NCI-H82 treated with DMSO at 0.1 percent for 48 hours (cell line): ENCODE measurements at regions not wholly inside any gene's neighbourhood (a gene's known extent, or its start where the extent isn't known, plus 50 kb on each side); places are given as distances from the start of the nearest gene placed in this dataset.
"Not testable (repeated sequence)": the region's sequence is repeated elsewhere in the genome, so short reads cannot be mapped to it uniquely, and the experiment has no call there.

ENCODE experiments used
- DNase-seq: peaks from one replicate; lab custom pipeline; 2025; ENCODE audit not compliant: unreplicated experiment; lab: John Stamatoyannopoulos, UW

DNA sequence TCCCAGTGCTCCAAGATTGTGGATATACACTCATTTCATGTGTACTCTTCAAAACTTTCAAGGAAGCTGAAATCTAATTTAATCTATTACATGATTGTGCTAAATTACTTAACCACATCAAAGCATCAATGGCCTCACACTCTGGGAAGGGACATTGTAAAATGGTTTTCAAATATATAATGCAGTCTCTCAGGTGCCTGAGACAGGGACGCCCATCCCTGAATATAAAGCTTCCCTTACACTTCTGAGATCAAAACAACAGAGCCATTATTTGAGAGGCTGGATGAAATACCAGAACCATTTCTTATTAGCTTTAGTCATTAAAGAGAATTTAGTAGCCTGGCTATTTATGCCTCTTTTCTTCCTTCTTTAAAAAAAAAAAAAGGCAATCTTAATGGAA, 259.2 kb upstream of the NFIA start:
- DNase-seq, result no peak

DNA sequence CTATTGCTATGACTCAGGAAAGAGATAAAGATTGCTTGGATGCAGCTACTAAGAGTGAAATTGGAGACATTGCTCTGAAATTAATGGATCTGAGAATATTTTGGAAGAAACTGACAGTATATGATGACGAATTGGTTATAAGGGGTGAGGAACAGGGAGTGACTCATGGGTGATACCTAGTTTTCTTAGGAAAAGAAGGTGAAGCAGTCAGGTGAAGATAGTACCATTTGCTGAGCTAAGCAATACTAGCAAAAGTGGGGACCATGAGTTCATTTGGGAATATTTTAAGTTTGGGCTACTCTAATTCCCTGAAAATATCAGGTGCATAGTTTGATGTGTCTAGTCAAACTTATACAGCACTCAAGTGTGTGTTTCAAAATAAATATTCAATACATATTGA, 260.1 kb upstream of the NFIA start:
- DNase-seq, result no peak

DNA sequence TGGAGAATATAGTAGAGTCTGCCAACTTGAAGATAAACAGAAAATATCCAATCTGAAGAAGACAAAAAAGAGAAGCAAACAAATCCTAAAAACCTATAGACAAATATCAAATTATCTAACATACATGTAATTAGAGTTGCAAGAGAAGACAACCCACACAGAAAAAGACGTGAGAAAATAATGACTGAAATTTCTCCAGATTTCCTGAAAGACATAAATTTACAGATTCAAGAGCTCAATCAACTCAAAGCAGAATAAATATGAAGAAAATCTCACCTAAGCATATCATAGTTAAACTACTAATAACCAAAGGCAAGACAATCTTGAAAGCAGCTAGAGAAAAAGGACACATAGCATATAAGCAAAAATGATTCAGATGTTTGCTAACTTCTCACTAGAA, 261.2 kb upstream of the NFIA start:
- DNase-seq, result no peak

DNA sequence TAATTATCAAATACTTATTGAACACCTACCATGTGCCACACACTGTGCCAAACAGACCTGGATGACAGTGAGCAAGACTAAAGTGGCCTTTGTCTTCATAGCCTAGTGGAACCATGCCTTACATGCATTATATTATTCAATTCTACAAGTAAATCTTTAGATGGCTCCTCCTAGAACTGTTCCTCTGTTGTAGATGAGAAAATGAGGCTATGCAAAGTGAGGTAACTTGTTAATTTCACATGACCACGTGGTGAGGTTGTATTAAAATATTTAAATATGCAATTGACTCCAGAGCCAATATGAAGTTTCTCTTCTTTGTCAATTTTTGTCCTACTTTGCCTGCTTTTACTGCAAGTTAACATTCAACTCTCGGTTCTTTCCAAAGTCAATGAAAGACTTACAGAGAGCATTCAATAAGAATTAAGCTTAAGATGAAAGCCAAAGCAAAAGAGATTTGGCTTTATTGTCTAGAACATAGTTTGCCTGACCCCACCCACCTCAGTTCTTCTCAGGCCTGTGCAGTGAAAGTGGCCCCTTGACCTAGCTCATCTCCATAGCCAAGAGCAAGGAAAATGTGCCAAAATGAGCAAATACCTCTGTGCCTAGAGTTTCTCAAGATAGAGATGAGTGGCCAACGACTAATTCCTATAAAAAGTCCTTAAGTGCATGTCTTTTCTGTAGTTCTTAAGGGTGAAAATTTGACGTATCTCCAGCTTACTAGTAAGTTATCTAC, 263.2 kb upstream of the NFIA start:
- DNase-seq, result no peak

DNA sequence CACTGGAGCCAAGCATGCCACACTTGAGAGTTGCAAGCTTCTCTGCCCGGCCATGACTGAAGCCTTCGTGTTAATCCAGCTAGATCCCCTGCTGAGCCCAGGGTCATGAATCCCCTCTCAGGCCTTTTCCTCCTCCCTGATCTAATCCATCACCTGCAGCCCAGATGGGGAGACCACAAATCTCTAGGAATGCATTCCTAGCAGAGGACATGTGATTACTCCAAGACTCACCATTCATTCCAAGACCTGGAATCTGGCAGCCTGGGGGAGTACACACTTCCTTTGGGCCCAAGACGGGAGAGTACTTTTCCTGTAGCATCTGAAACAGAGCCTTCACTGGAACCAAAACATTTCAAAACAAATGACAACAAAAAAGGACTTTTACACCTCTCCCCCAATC, 269.3 kb upstream of the NFIA start:
- no peak for DNase-seq

DNA sequence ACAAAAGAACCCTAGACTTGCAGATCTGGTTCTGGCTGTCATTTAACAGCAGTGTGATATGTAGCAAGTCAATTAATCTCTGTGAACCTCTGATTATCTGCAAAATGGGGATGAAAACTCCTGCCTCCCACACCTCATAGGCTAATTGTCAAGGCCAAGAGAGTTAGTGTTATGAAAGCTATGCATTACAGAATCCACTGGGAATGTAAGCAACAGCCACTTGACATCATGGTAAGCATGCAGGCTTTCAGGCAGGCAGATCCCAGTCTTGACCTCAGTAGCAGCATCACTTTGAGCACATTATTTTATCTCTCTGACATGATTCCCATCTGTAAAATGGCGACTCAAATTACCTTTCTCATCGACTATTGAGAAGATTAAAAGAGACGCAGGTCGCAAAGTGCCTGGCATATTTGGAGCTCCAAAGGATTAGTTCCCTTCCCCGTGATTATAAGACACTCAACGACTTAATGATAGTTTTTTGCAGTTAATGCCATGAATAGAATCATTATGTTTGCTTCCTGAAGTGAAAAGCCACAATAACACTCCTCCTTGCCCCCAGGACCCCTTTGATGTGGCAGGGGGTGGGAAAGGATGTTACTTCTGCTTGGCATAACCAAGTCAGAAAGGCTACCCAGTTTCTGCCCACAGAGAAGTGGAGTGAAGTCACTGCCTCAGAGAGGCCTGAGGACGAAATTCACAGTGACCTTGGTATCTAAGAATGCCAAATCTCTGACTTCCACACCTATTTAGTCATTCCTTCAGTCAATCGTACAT, 273.0 kb upstream of the NFIA start:
- DNase-seq, result no peak

DNA sequence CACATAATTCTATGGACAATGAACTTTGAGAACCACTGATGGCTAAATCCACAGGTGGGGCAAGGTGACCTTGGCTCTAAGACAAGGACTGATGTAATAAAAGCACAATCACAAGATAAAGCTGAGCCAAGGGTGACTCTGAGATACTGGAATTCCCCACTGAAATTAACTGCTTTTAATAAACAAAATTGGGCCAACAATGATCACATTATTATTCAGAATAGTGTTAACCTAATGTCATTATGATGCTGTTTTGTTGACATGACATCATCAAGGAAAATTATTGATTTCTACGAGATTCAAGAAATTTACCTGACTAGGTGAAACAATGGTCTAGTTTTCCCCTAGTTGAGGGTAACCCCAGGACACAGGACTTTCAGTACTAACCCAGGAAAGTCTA, 273.7 kb upstream of the NFIA start:
- DNase-seq, result no peak

DNA sequence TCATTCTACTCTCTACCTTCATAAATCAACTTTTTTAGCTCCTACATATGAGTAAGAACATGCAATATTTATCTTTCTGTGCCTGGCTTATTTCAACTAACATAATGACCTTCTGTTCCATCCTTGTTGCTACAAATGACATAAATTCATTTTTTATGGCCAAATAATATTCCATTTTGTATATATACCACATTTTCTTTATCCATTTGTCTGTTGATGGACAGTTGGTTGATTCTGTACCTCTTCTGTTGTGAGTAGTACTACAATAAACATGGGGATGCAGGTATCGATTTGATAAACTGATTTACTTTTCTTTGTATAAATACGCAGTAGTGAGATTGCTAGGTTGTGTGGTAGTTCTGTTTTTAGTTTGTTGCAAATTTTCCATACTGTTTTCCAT, 279.5 kb upstream of the NFIA start:
- no peak for DNase-seq

DNA sequence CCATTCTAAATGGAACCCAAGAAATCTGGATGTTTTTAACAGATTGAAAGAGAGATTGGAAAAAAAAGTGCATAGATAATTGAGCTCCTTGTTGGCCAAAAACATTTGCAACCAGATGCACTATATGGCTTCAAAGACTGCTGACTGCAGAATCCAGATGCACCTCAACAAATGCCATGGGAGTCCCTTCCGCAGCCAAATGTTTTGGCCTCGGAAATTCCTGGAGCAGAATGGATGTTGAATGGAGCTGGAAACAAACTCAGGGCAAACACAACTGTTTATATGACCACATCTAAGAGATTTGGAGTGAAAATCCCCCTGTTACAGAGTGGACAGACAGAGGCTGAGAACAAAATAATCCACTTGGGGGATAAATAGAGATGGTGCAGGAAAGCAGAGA, 285.0 kb upstream of the NFIA start:
- DNase-seq, result no peak

DNA sequence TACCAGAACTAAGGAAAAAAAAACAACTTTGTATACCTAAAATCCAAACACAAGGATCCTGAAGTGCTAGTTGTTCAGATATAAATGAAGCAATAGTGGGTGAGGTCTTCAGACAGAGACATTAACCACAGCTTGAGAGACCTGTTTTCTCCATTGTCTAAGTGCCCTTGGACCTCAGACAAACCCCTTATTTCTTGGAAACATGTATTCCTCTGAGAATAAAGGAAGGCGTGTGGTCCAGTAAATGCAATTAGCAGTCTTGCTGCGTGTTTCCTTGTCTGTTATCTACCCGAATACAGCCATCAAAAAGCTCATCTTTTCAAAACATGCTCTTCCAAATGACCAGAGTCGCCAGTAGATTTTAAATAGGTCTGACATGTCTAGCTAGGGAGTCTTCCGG, 291.1 kb upstream of the NFIA start:
- no peak for DNase-seq

DNA sequence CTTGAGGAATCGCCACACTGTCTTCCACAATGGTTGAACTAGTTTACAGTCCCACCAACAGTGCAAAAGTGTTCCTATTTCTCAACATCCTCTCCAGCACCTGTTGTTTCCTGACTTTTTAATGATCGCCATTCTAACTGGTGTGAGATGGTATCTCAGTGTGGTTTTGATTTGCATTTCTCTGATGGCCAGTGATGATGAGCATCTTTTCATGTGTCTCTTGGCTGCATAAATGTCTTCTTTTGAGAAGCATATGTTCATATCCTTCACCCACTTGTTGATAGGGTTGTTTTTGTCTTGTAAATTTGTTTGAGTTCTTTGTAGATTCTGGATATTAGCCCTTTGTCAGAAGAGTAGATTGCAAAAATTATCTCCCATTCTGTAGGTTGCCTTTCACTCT, 309.3 kb upstream of the NFIA start:
- not testable (repeated sequence) for DNase-seq

DNA sequence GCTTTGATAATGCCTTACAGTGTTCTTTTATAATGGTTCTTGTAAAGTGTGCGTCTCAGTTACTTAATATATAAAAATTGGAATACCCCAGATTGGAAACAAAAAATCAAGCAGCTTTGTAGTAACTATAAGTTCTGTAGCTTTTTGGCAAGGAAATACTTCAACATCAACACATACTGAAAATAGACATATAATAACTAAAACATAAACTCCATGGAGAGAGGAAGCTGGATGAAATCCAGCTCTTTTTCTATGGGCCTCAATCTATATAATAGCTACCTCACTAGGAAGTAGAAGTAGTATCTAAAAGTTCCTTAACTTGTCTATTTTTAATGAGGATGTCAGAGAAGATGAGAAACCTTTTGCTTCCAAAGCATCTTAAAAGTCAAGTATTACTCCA, 313.3 kb upstream of the NFIA start:
- no peak for DNase-seq

DNA sequence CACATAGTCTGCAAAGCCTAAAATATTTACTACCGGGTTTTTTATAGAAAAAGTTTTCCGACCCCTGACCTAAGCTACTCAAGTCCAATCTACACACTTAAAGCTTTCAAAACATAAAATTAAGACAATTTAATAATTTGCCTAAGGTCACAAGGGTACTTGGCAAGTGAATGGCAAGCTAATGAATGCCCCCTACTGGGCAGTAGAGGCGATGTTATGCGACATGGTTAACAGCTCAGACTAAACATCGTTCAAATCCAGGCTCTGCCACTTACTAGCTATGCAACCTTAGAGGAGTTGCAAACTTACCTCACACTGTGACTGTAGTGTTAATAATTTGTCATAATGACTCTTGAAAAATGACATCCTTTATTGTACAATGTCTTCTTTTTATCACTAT, 317.2 kb upstream of the NFIA start:
- DNase-seq, result peak; percentile 35

DNA sequence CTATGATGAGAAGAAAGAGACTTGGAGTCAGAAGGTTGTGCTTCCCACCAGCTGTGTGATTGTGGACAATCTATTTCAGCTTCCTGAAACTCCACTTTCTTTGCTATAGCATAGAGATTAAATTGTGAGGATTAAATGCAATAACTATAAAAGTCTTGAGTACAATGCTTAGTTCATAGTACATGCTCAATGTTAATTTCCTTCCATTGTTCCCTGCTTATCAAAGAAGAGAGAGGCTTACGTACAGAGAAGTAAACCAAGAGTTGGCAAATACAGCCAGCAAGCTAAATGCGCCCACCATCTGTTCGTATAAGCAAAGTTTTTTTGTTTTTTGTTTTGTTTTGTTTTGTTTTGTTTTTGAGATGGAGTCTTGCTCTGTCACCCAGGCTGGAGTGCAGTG, 317.9 kb upstream of the NFIA start:
- no peak for DNase-seq

DNA sequence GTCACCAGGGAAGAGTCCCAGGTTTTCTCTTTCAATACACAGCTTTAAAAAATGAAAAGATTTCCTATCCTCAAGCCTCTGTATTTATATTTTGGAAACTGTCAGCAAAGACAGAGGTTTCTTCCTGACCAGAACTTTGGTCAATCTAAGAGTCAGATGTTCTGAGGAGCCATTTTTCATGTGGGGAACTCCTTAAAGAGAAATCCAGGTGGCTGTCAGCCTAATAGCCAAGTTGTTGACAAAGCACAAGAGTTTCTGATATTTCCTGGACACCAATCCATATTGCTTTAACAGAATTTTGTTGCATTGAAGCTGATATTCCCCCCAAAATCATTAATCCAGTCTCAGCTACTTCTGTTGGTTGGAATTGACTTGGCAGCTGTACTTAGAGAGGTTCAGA, 318.6 kb upstream of the NFIA start:
- DNase-seq, result no peak

DNA sequence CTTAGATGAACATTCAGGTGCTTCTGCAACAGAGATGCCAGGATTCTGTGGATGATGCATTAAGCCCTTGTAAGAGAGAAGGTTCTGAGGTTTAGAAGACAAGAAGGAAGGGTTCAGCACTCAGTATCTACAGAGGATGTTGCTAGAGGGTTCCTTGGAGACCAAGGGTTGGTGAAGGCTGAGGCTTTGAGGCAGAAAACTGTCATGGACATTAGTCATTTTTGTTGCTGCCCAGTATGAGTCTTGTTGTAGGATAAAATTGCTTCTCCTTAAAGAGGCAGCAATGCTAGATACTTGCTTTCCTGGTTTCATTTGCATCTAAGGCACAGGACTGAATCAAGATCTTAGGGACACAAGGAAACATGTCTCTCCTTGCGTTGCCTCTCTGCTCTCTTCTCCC, 319.4 kb upstream of the NFIA start:
- DNase-seq, result no peak

DNA sequence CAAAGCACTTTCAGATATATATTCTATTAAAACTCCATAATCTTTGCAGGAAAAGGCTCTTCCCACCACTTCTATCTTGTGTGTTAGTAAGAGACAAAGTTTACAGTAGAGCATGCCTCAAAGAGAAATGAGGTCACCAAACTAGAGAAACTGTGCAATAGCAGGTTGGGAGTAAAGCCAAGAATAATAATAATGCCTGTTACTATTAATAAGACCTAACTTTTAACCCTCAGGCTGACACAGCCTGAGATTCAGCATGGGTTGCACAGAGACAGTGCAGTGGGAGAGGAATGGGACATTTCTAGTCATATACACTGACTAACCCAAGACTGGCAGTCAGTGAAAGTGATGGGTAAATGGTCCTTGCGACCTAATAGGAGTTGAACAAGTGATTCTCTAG, 320.2 kb upstream of the NFIA start:
- DNase-seq, result no peak

DNA sequence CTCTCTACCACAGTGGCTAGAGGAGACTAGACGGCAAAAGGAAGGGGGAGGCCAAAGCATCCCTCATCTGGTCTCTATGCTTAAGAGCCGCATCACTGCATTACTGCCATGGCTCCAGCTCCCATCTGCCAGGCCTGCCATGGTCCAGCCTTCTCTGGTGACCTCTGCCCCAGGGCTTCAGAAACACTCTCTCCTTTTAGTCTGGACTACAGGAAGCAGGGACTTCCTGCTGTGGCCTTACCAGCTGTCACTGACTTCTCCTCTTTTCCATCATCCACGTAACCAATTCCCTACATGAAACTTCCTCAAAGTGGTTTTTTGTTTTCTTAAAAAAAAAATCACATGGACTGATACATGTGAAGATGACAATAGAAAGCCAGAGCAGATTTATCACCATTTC, 323.1 kb upstream of the NFIA start:
- DNase-seq, result no peak

DNA sequence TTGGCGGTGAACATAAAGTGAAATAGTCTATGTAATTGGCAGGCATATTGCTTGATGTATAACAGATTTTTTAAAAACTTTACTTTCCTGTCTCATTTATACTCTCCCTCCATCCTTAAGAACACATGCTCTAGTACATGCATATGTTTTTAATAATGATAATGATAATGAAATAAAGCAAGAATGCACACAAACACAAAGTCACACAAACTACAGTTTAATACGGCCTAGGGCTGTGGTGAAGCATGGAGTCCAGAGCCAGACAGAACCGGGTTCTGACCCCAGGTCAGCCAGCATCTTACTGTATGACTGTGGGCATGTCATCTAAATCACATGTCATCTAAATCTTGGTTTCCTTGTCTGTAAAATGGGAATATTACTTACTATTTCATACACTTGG, 324.9 kb upstream of the NFIA start:
- no peak for DNase-seq

DNA sequence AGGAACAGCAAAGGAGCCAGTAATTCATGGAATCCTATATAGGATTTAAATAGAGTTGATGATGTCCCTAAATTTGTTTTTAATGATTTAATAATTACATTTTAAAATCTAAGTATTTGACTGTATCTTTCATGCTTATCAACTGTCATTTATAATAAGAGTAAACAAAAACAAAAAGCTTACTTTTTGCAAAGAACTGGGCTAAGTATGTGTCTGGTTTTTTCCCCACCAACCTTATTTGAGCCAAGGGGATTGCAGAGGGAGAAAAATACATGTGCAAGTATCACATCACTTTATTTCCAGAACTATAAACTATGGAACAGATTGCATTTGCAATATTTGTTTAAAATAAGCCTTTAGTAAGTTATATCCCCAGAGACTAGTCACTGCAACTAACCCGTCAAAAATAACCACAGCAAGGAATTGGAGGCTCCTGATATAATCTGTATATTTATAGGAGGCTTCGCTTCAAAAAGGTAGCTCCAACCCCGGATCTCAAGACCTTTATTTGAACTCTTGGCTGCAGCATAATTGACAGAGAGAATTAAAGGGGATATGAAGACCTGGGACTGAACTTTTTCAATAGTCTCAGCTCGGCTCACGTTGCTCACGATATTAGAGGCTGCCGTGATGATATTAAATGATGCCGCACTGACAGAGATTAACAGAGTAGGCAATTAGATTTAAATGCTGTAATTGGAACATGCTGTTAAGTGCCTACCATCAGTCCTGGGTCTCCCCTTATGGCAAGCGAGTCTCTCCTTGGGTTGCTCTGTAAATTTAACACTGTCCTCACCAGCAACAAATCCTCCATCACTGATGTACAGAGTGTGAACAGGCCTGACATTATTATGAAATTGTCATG, 329.1 kb upstream of the NFIA start:
- DNase-seq, result peak; percentile 8

DNA sequence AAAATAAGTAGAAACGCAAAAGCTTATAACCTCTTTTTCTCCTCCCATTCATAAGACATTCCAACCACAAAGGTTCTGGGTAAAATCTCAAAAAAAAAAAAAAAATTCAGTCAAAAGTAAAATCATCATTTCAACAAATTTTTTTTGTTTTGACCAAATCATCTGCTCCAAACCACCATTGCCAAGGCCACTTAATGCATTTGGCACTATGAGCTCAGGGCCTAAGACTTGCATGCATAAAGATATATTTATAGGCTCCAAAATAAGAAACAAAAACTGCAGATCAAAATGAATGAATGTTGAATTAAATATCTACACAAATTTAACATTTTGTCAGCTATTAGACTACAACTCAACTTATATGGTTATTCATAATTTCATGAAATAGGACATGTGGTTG, 331.1 kb upstream of the NFIA start:
- no peak for DNase-seq

DNA sequence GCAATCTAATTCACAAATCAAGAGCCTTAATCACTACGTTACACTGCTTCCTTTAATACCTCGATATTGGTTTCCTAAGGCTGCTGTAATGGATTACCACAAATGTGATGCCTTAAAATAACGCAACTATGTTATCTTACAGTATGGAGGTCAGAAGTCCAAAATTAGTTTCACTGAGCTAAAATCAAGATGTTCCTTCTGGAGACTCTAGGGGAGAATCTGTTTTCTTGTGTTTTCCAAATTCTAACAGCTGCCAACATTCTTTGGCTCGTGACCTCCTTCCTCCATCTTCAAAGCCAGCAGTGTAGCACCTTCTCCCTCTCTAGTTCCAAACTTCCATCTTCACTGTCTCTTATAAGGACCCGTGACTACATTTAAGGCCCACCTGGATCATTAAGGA, 335.0 kb upstream of the NFIA start:
- DNase-seq, result no peak
